Large intestine (tissue), 3 donors: ENCODE measurements at regions not wholly inside any gene's neighbourhood (a gene's known extent, or its start where the extent isn't known, plus 50 kb on each side); places are given as distances from the start of the nearest gene placed in this dataset.
"Not testable (repeated sequence)": the region's sequence is repeated elsewhere in the genome, so short reads cannot be mapped to it uniquely, and the experiment has no call there.

ENCODE experiments used
- DNase-seq, 2 donors: peaks; one replicate each; pipeline versions ENCODE4 v3.0.0 to v3.0.0-alpha.2; 2013
- H3K27ac ChIP-seq: one replicate; pipeline ENCODE4 v1.5.1; 2013; ENCODE audit warnings: low read length
- H3K27me3 ChIP-seq: 2 replicates; pipeline ENCODE4 v1.6.1; 2013; ENCODE audit warnings: low read length; ENCODE audit not compliant: control insufficient read depth, insufficient read depth
- H3K36me3 ChIP-seq: 2 replicates; pipeline ENCODE4 v1.6.1; 2013; ENCODE audit warnings: low read length; ENCODE audit not compliant: control insufficient read depth, insufficient read depth
- H3K4me1 ChIP-seq: one replicate; pipeline ENCODE4 v1.6.1; 2013; ENCODE audit warnings: low read length; ENCODE audit not compliant: control insufficient read depth, insufficient read depth
- H3K4me3 ChIP-seq: one replicate; pipeline ENCODE4 v1.5.1; 2013; ENCODE audit warnings: low read length
- H3K9me3 ChIP-seq: one replicate; pipeline ENCODE4 v1.6.1; 2013; ENCODE audit warnings: mild to moderate bottlenecking, low read depth, low read length, moderate library complexity; ENCODE audit not compliant: control insufficient read depth
- WGBS: methylation state at CpG from one replicate; pipeline ENCODE4 v1.1.5; 2013; ENCODE audit warnings: low lambda C conversion rate; ENCODE audit not compliant: insufficient coverage; 5-methylcytosine and 5-hydroxymethylcytosine counted together

- H3K27me3 ChIP-seq: peaks cover 81% of the 10 kb centered on the region
- H3K27ac ChIP-seq: no peak overlapping the region
- DNase-seq: no peak
- WGBS: 47% methylated on average over 3 of the region's 15 CpGs
- no peak overlapping the region for H3K4me3 ChIP-seq
- H3K9me3 ChIP-seq: no peaks in the 10 kb centered on the region
- no peaks in the 10 kb centered on the region for H3K4me1 ChIP-seq
- no peaks in the 10 kb centered on the region for H3K36me3 ChIP-seq
Observed at GRCh38 chr6:27541212-27541932, 68.5 kb upstream of the ZNF184 start.

GRCh38 chr6:27539551-27539950, 66.6 kb upstream of the ZNF184 start:
- H3K27me3 ChIP-seq: peaks cover 77% of the 10 kb centered on the region
- H3K4me3 ChIP-seq: no peak overlapping the region
- no peaks in the 10 kb centered on the region for H3K4me1 ChIP-seq
- WGBS: 80% methylated on average over 1 of the region's 13 CpGs
- no peak overlapping the region for H3K27ac ChIP-seq
- H3K36me3 ChIP-seq: no peaks in the 10 kb centered on the region
- no peak for DNase-seq
- H3K9me3 ChIP-seq: no peaks in the 10 kb centered on the region

GRCh38 chr6:27532820-27533538, 60.1 kb upstream of the ZNF184 start:
- Histone ChIP-seq H3K27me3 (peaks cover 49% of the 10 kb centered on the region), H3K4me1 (no peaks in the 10 kb centered on the region), H3K36me3 (no peaks in the 10 kb centered on the region), H3K27ac (no peak overlapping the region), H3K9me3 (peaks cover 6% of the 10 kb centered on the region), H3K4me3 (no peak overlapping the region)
- 50% methylated on average over 1 of the region's 7 CpGs for WGBS
- DNase-seq: no peak

GRCh38 chr6:27531772-27532459, 59.0 kb upstream of the ZNF184 start:
- peaks cover 42% of the 10 kb centered on the region for H3K27me3 ChIP-seq
- no peak for DNase-seq
- WGBS: 85% methylated on average over 5 of the region's 17 CpGs
- peaks cover 6% of the 10 kb centered on the region for H3K9me3 ChIP-seq
- H3K36me3 ChIP-seq: no peaks in the 10 kb centered on the region
- no peaks in the 10 kb centered on the region for H3K4me1 ChIP-seq
- no peak overlapping the region for H3K4me3 ChIP-seq
- no peak overlapping the region for H3K27ac ChIP-seq

GRCh38 chr6:27529796-27530195, 56.9 kb upstream of the ZNF184 start:
- peaks cover 24% of the 10 kb centered on the region for H3K27me3 ChIP-seq
- H3K9me3 ChIP-seq: not testable (repeated sequence)
- WGBS: no CpG with 5 or more reads among the region's 24 CpGs

GRCh38 chr6:27528714-27529113, 55.8 kb upstream of the ZNF184 start:
- Histone ChIP-seq H3K27me3 (peaks cover 21% of the 10 kb centered on the region), H3K27ac (no peak overlapping the region), H3K36me3 (no peaks in the 10 kb centered on the region), H3K4me1 (no peaks in the 10 kb centered on the region), H3K4me3 (no peak overlapping the region), H3K9me3 (peaks cover 6% of the 10 kb centered on the region)
- no peak for DNase-seq

More at GRCh38 chr6:27529796-27530195, 56.9 kb upstream of the ZNF184 start:
- not testable (repeated sequence) for DNase-seq, H3K4me3 ChIP-seq, H3K4me1 ChIP-seq, H3K36me3 ChIP-seq, H3K27ac ChIP-seq
